B cell (primary cell): ENCODE measurements at regions not wholly inside any gene's neighbourhood (a gene's known extent, or its start where the extent isn't known, plus 50 kb on each side); places are given as distances from the start of the nearest gene placed in this dataset.

Source experiments
- CTCF ChIP-seq: fragments of 200-600 bp; IDR thresholded peaks from one replicate; pipeline ENCODE4 v1.8.0; 2022; ENCODE audit warnings: antibody characterized with exemption, mild to moderate bottlenecking
- EZH2 ChIP-seq: IDR thresholded peaks from 2 replicates; pipeline ENCODE4 v1.6.1; 2012; ENCODE audit warnings: borderline replicate concordance, low read depth, mild to moderate bottlenecking, moderate library complexity, low read length; ENCODE audit not compliant: insufficient read depth, poor library complexity, severe bottlenecking

- no peak for TF ChIP-seq CTCF
- no peak for TF ChIP-seq EZH2
Measured at GRCh38 chr1:194084755-194085154, 898.3 kb upstream of the B3GALT2 start.
